K562 (cell line): ENCODE measurements at regions not wholly inside any gene's neighbourhood (a gene's known extent, or its start where the extent isn't known, plus 50 kb on each side); places are given as distances from the start of the nearest gene placed in this dataset.
A peak's percentile ranks its signal among the peaks of the same experiment; 100 is the strongest.

Source experiments
- ATAC-seq: fragments of 200-7000 bp; cut with Tn5 transposase; 3 replicates; pipeline ENCODE4 v1.9.1; 2020; ENCODE audit warnings: moderate library complexity
- BruUV-seq: library from RNA; stranded (reverse); fragments of 400-500 nt; replicated peaks from 2 replicates; lab custom pipeline; 2021; lab: Mats Ljungman, UMichigan
- CTCF ChIA-PET: fragments of 300-600 bp; formaldehyde crosslinking; extraction: SDS; loops from one replicate; lab custom pipeline; 2021; ENCODE audit warnings: low intra/inter-chr PET ratio; lab: Yijun Ruan, JAX
- POLR2A ChIA-PET: fragments of 300-600, 350-650 bp; sonication (Branson Sonifier 250); formaldehyde crosslinking; extraction: SDS; loops from one replicate; lab custom pipeline; 2021; ENCODE audit warnings: antibody characterized with exemption, inconsistent platforms; lab: Yijun Ruan, JAX
- DNase-seq, 4 experiments: peaks; one replicate each; pipeline versions ENCODE4 v3.0.0 to v3.0.0-alpha.2; 2011 to 2018; ENCODE audit warnings: low spot score in 3 of 4, mixed read lengths in 3 of 4; ENCODE audit errors: extremely low read depth in 1 of 4
- FAIRE-seq: peaks from 2 replicates; lab custom pipeline; 2011; peaks lifted over from hg19 to GRCh38; lab: Jason Lieb, UNC
- H2AFZ ChIP-seq: 2 replicates; pipeline ENCODE4 v1.6.0; 2011; ENCODE audit warnings: low read depth, low read length, control low read depth, inconsistent platforms
- H3K27ac ChIP-seq: fragments of 200-600 bp; 3 replicates; pipeline ENCODE4 v1.8.0; 2011; ENCODE audit warnings: low read depth, mild to moderate bottlenecking, control low read depth, inconsistent platforms, low read length, moderate library complexity, mixed read lengths; ENCODE audit errors: extremely low read depth
- H3K27me3 ChIP-seq, 2 experiments: fragments of 300-600 bp in 1 of 2; 2 replicates in 1 of 2; 3 replicates in 1 of 2; pipeline versions ENCODE4 v1.6.0 to v1.8.0; 2011; ENCODE audit warnings: inconsistent platforms in 2 of 2, low read length in 2 of 2, mild to moderate bottlenecking in 1 of 2, mixed read lengths in 1 of 2, moderate library complexity in 1 of 2; ENCODE audit not compliant: control insufficient read depth in 2 of 2, insufficient read depth in 2 of 2
- H3K36me3 ChIP-seq: fragments of 300-600 bp; 3 replicates; pipeline ENCODE4 v1.8.0; 2011; ENCODE audit warnings: mild to moderate bottlenecking, low read length, inconsistent platforms; ENCODE audit not compliant: control insufficient read depth, insufficient read depth
- H3K4me1 ChIP-seq, 2 experiments: fragments of 200-600 bp in 1 of 2; replicated peaks in 1 of 2; 2 replicates in 1 of 2; 3 replicates in 1 of 2; pipeline versions ENCODE4 v1.5.1 to v1.8.0; 2011; ENCODE audit warnings: inconsistent platforms in 2 of 2, low read length in 2 of 2, mild to moderate bottlenecking in 1 of 2, mixed read lengths in 1 of 2, moderate library complexity in 1 of 2; ENCODE audit not compliant: control insufficient read depth in 2 of 2, insufficient read depth in 2 of 2
- H3K4me2 ChIP-seq: 2 replicates; pipeline ENCODE4 v1.6.1; 2011; ENCODE audit warnings: low read length, control low read depth, inconsistent platforms, mixed read lengths; ENCODE audit not compliant: insufficient read depth
- H3K4me3 ChIP-seq: fragments of 200-600 bp; sonication (generic), shearing (Covaris generic); 2 replicates; pipeline ENCODE4 v1.5.1; 2016; ENCODE audit warnings: control low read depth, inconsistent platforms
- H3K79me2 ChIP-seq: fragments of 200-600 bp; 3 replicates; pipeline ENCODE4 v1.8.0; 2011; ENCODE audit warnings: low read length, inconsistent platforms; ENCODE audit not compliant: control insufficient read depth, insufficient read depth
- H3K9ac ChIP-seq, 2 experiments: 2 replicates each; pipeline versions ENCODE4 v1.6.0 to v1.6.1; 2011; ENCODE audit warnings: low read depth in 2 of 2, low read length in 2 of 2, control low read depth in 1 of 2, inconsistent platforms in 1 of 2, mild to moderate bottlenecking in 1 of 2, mixed read lengths in 1 of 2; ENCODE audit not compliant: insufficient read depth in 1 of 2
- H3K9me1 ChIP-seq: one replicate; pipeline ENCODE4 v1.6.0; 2011; ENCODE audit warnings: inconsistent platforms, mild to moderate bottlenecking, low read length, moderate library complexity; ENCODE audit not compliant: control insufficient read depth, insufficient read depth
- H3K9me3 ChIP-seq: replicated peaks from 2 replicates; pipeline ENCODE4 v1.5.1; 2011; ENCODE audit warnings: low read depth, low read length, inconsistent platforms; ENCODE audit not compliant: control insufficient read depth, insufficient read depth
- H4K20me1 ChIP-seq: replicated peaks from 2 replicates; pipeline ENCODE4 v1.6.1; 2011; ENCODE audit warnings: low read length, inconsistent platforms, mixed read lengths; ENCODE audit not compliant: control insufficient read depth, insufficient read depth
- BCOR ChIP-seq: fragments of 450-650 bp; IDR thresholded peaks from 2 replicates; pipeline ENCODE4 v1.6.1; 2016
- HMGN3 ChIP-seq: IDR thresholded peaks from 2 replicates; pipeline ENCODE4 v1.6.1; 2011; ENCODE audit warnings: borderline replicate concordance, low read depth, mild to moderate bottlenecking, mixed read lengths, low read length; ENCODE audit not compliant: insufficient read length; ENCODE audit errors: extremely low read depth
- NONO ChIP-seq, 2 experiments: fragments of 200-400 bp in 1 of 2; fragments of 450-650 bp in 1 of 2; formaldehyde crosslinking in 1 of 2; IDR thresholded peaks; 2 replicates each; pipeline ENCODE4 v1.6.1; 2017; ENCODE audit warnings: low read depth in 2 of 2, mild to moderate bottlenecking in 2 of 2, moderate library complexity in 2 of 2, low read length in 1 of 2
- PML ChIP-seq: IDR thresholded peaks from 2 replicates; pipeline ENCODE4 v1.6.1; 2012; ENCODE audit warnings: low read length, inconsistent platforms
- RFX1 ChIP-seq: fragments of 450-650 bp; IDR thresholded peaks from 2 replicates; pipeline ENCODE4 v1.6.1; 2016; ENCODE audit warnings: mild to moderate bottlenecking, moderate library complexity
- SAP30 ChIP-seq: fragments of 200-600 bp; sonication (generic); IDR thresholded peaks from 2 replicates; pipeline ENCODE4 v1.6.1; 2012; ENCODE audit warnings: borderline replicate concordance, low read depth, mild to moderate bottlenecking, moderate library complexity, low read length, control low read depth, inconsistent platforms; ENCODE audit not compliant: insufficient read depth, poor library complexity, severe bottlenecking
- ZNF644 ChIP-seq: fragments of 200-800 bp; sonication (Bioruptor generic); IDR thresholded peaks from 2 replicates; pipeline ENCODE4 v1.6.1; 2016; ENCODE audit warnings: low read depth, missing genetic modification characterization, missing compliant biosample characterization
- WGBS: fragments of 100-300 bp; shearing (Covaris generic); methylation state at CpG from one replicate; pipeline ENCODE4 v1.1.6; 2016; ENCODE audit warnings: low coverage, mixed read lengths; ENCODE audit not compliant: insufficient coverage; ENCODE audit errors: missing lambda C conversion rate; 5-methylcytosine and 5-hydroxymethylcytosine counted together
- in situ Hi-C: fragments of 300-500 bp; cut with MboI; formaldehyde crosslinking; loops from 4 replicates; pipeline ENCODE4 v1.15.0; 2018; ENCODE audit warnings: inconsistent platforms, mixed read lengths
- intact Hi-C: fragments of 100-400 bp; cut with micrococcal nuclease; formaldehyde crosslinking; loops from 2 replicates; pipeline ENCODE4 v1.14.2; 2022
- TF ChIP-seq, protein P1 (sequence below): sonication (generic); formaldehyde crosslinking; IDR thresholded peaks from 2 replicates; pipeline ENCODE4 v1.8.0; 2022; ENCODE audit warnings: mild to moderate bottlenecking, missing genetic modification reagents

DNA sequence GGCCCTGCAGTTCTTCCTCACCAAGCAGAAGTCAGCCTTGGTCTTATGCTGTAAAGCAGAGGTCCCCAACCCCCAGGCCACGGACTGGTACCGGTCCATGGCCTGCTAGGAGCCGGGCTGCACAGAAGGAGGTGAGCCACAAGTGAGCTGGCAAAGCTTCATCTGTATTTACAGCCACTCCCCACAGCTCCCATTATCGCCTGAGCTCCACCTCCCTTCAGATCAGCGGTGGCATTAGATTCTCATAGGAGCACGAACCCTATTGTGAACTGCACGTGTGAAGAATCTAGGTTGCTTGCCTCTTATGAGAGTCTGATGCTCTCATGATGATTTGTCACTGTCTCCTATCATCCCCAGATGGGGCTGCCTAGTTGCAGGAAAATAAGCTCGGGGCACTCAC is 87.6 kb upstream of the NEBL start:
- H4K20me1 ChIP-seq, result no peaks in the 10 kb centered on the region
- no peak overlapping the region for H3K9ac ChIP-seq
- ATAC-seq (peak; percentile 32; the same call in 2 of the 3 replicates), DNase-seq (no peak), FAIRE-seq (no peak)
- ChIA-PET POLR2A (interaction anchor here (0.8 kb wide), 1 partner anchor 61 kb away, joined by 3 read pairs; no protein-coding TSS in a partner anchor), CTCF (no interaction called here)
- H3K4me2 ChIP-seq, result no peak overlapping the region
- H3K4me1 ChIP-seq, result no peaks in the 10 kb centered on the region
- no peak overlapping the region for H3K27ac ChIP-seq
- WGBS, result 3% methylated on average over 8 of the region's 8 CpGs
- no peaks in the 10 kb centered on the region for H3K9me3 ChIP-seq
- H2AFZ ChIP-seq, result no peak overlapping the region
- intact Hi-C loops, result no loop called here
- H3K4me3 ChIP-seq, result no peak overlapping the region
- H3K36me3 ChIP-seq, result no peaks in the 10 kb centered on the region
- H3K79me2 ChIP-seq, result no peaks in the 10 kb centered on the region
- in situ Hi-C loops, result no loop called here
- no peaks in the 10 kb centered on the region for H3K9me1 ChIP-seq
- no peaks in the 10 kb centered on the region for H3K27me3 ChIP-seq
- BruUV-seq, result no TSS peak
- TF ChIP-seq PML (no peak), RFX1 (no peak), SAP30 (no peak), HMGN3 (no peak), ZNF644 (tag) (no peak), NONO (IDR thresholded peaks at IDR 0.05; ENCODE audit: low read depth in 2 of 2, low read length in 1 of 2) (no peak), BCOR (no peak)
- TF ChIP-seq, protein P1, sequence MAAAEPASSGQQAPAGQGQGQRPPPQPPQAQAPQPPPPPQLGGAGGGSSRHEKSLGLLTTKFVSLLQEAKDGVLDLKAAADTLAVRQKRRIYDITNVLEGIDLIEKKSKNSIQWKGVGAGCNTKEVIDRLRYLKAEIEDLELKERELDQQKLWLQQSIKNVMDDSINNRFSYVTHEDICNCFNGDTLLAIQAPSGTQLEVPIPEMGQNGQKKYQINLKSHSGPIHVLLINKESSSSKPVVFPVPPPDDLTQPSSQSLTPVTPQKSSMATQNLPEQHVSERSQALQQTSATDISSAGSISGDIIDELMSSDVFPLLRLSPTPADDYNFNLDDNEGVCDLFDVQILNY, result no peak
